ENCODE measurements at regions not wholly inside any gene's neighbourhood (a gene's known extent, or its start where the extent isn't known, plus 50 kb on each side); places are given as distances from the start of the nearest gene placed in this dataset.

GRCh38 chr10:44457259-44457658 is 72.4 kb upstream of the CXCL12 start:
- TF ChIP-seq CTCF (IDR thresholded peaks at IDR 0.05) = no peak
- TF ChIP-seq POLR2AphosphoS5 (IDR thresholded peaks at IDR 0.05) = no peak

Data from prostate gland (tissue), 2 donors.